Neuronal stem cell (in vitro differentiated cells): ENCODE measurements at regions not wholly inside any gene's neighbourhood (a gene's known extent, or its start where the extent isn't known, plus 50 kb on each side); places are given as distances from the start of the nearest gene placed in this dataset.
"Not testable (repeated sequence)": the region's sequence is repeated elsewhere in the genome, so short reads cannot be mapped to it uniquely, and the experiment has no call there.

ENCODE experiments used
- DNase-seq: peaks from one replicate; pipeline ENCODE4 v3.0.0-alpha.2; 2013; ENCODE audit warnings: low spot score
- H2AFZ ChIP-seq: one replicate; pipeline ENCODE4 v1.6.1; 2013; ENCODE audit warnings: mild to moderate bottlenecking, low read length, inconsistent platforms
- H2AK5ac ChIP-seq: 2 replicates; pipeline ENCODE4 v1.6.1; 2013; ENCODE audit warnings: low read depth, mild to moderate bottlenecking, inconsistent platforms, low read length, moderate library complexity, mixed read lengths
- H2BK120ac ChIP-seq: 2 replicates; pipeline ENCODE4 v1.6.1; 2013; ENCODE audit warnings: low read depth, mild to moderate bottlenecking, inconsistent platforms, low read length, moderate library complexity, mixed read lengths
- H2BK12ac ChIP-seq: one replicate; pipeline ENCODE4 v1.6.1; 2013; ENCODE audit warnings: low read length, inconsistent platforms
- H2BK15ac ChIP-seq: 2 replicates; pipeline ENCODE4 v1.6.1; 2013; ENCODE audit warnings: mild to moderate bottlenecking, low read length, inconsistent platforms, mixed read lengths
- H2BK5ac ChIP-seq: one replicate; pipeline ENCODE4 v1.6.1; 2013; ENCODE audit warnings: inconsistent platforms, mild to moderate bottlenecking, low read length, moderate library complexity
- H3K14ac ChIP-seq: one replicate; pipeline ENCODE4 v1.6.1; 2013; ENCODE audit warnings: low read length, inconsistent platforms
- H3K18ac ChIP-seq: 2 replicates; pipeline ENCODE4 v1.6.1; 2013; ENCODE audit warnings: low read length, inconsistent platforms
- H3K23ac ChIP-seq: 2 replicates; pipeline ENCODE4 v1.6.1; 2013; ENCODE audit warnings: low read depth, mild to moderate bottlenecking, mixed read lengths, low read length, inconsistent platforms; ENCODE audit not compliant: poor library complexity
- H3K27ac ChIP-seq: replicated peaks from 3 replicates; pipeline ENCODE4 v1.5.1; 2013; ENCODE audit warnings: low read length, inconsistent platforms
- H3K27me3 ChIP-seq, 3 experiments: 2 replicates each; pipeline ENCODE4 v1.6.1; 2013; ENCODE audit warnings: low read length in 3 of 3, mild to moderate bottlenecking in 2 of 3, inconsistent platforms in 1 of 3, low read depth in 1 of 3, mixed read lengths in 1 of 3, moderate library complexity in 1 of 3; ENCODE audit not compliant: control insufficient read depth in 3 of 3, insufficient read depth in 3 of 3
- H3K36me3 ChIP-seq, 2 donors: replicated peaks in 1 of 2; 2 replicates each; pipeline ENCODE4 v1.6.1; 2013; ENCODE audit warnings: low read length in 2 of 2; ENCODE audit not compliant: control insufficient read depth in 2 of 2, insufficient read depth in 2 of 2
- H3K4ac ChIP-seq: 2 replicates; pipeline ENCODE4 v1.6.1; 2013; ENCODE audit warnings: inconsistent platforms, mild to moderate bottlenecking, low read length, moderate library complexity
- H3K4me1 ChIP-seq, 2 donors: 1 replicate in 1 of 2; 2 replicates in 1 of 2; pipeline ENCODE4 v1.6.1; 2013; ENCODE audit warnings: low read length in 2 of 2, low read depth in 1 of 2; ENCODE audit not compliant: control insufficient read depth in 2 of 2, insufficient read depth in 1 of 2
- H3K4me2 ChIP-seq: one replicate; pipeline ENCODE4 v1.6.1; 2013; ENCODE audit warnings: mild to moderate bottlenecking, low read length, inconsistent platforms; ENCODE audit not compliant: insufficient read depth, poor library complexity, severe bottlenecking
- H3K4me3 ChIP-seq, 2 donors: 2 replicates each; pipeline ENCODE4 v1.5.1; 2013; ENCODE audit warnings: low read length in 2 of 2, mild to moderate bottlenecking in 2 of 2, inconsistent platforms in 1 of 2, moderate library complexity in 1 of 2
- H3K79me1 ChIP-seq: one replicate; pipeline ENCODE4 v1.6.1; 2013; ENCODE audit warnings: low read depth, mild to moderate bottlenecking, inconsistent platforms, low read length, moderate library complexity
- H3K9ac ChIP-seq: one replicate; pipeline ENCODE4 v1.6.1; 2013; ENCODE audit warnings: mild to moderate bottlenecking, low read depth, low read length, inconsistent platforms; ENCODE audit not compliant: poor library complexity
- H3K9me3 ChIP-seq, 2 donors: replicated peaks in 1 of 2; 2 replicates each; pipeline versions ENCODE3 to v1.6.1; 2013; ENCODE audit warnings: low read length in 2 of 2, mild to moderate bottlenecking in 2 of 2, inconsistent platforms in 1 of 2, low read depth in 1 of 2, mixed read lengths in 1 of 2, moderate library complexity in 1 of 2; ENCODE audit not compliant: control insufficient read depth in 2 of 2, insufficient read depth in 1 of 2
- H4K8ac ChIP-seq: one replicate; pipeline ENCODE4 v1.6.1; 2013; ENCODE audit warnings: low read depth, mild to moderate bottlenecking, inconsistent platforms, low read length, moderate library complexity
- H4K91ac ChIP-seq: one replicate; pipeline ENCODE4 v1.6.1; 2013; ENCODE audit warnings: low read length, low read depth, mild to moderate bottlenecking, inconsistent platforms; ENCODE audit not compliant: poor library complexity
- WGBS, 2 donors: extraction: QIAGEN DNeasy Blood & Tissue Kit; methylation state at CpG; one replicate each; pipeline ENCODE4 v1.1.7; 2013; ENCODE audit warnings: missing lambda C conversion rate in 2 of 2, mixed read lengths in 1 of 2; ENCODE audit not compliant: insufficient read length in 2 of 2, insufficient replicate concordance in 1 of 2; ENCODE audit errors: extremely low coverage in 2 of 2; 5-methylcytosine and 5-hydroxymethylcytosine counted together

GRCh38 chr7:63577066-63577465 is 421.6 kb upstream of the ZNF722 start:
- WGBS, 2 donors = no CpG with 5 or more reads among the region's 5 CpGs
- not testable (repeated sequence) for H2BK5ac ChIP-seq, H2BK120ac ChIP-seq

DNA sequence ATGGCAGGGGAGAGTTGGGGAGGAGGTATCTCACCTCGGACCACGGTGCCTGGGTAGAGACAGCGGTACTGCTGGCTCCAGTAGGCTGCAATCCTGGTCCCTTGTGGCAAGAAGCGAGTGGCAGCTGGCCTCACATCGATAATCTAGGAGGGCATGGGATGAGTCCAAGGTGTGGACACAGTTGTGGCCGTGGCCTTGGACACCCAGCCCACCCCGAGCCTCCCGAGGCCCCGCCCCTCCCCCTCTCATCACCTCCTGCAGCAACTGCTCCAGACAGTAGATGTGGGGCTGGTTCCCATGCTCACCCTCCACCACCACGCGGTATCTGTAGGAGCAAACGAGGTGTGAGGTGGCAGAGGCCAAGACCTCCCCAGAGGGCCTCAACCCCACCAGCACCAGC is 418.6 kb upstream of the ZNF722 start:
- not testable (repeated sequence) for H2BK12ac ChIP-seq, H2BK5ac ChIP-seq, H3K9me3 ChIP-seq, H3K4me2 ChIP-seq, H4K91ac ChIP-seq, H2AFZ ChIP-seq, H3K27ac ChIP-seq, DNase-seq, H3K18ac ChIP-seq, H3K79me1 ChIP-seq, H4K8ac ChIP-seq, H3K9ac ChIP-seq, H2BK15ac ChIP-seq, H3K4me3 ChIP-seq, H3K23ac ChIP-seq, H3K14ac ChIP-seq, H2AK5ac ChIP-seq, H3K36me3 ChIP-seq, H3K27me3 ChIP-seq, H3K4ac ChIP-seq, H3K4me1 ChIP-seq, H2BK120ac ChIP-seq
- WGBS, 2 donors = no CpG with 5 or more reads among the region's 12 CpGs

More at GRCh38 chr7:63577066-63577465, 421.6 kb upstream of the ZNF722 start:
- not testable (repeated sequence) for H3K14ac ChIP-seq, H3K27me3 ChIP-seq, H3K4me1 ChIP-seq, H2AK5ac ChIP-seq, H3K9ac ChIP-seq, H3K4ac ChIP-seq, H3K23ac ChIP-seq, H3K4me2 ChIP-seq, H2BK15ac ChIP-seq, H3K79me1 ChIP-seq, H4K91ac ChIP-seq, H3K18ac ChIP-seq, H3K27ac ChIP-seq, H3K36me3 ChIP-seq, DNase-seq, H3K9me3 ChIP-seq, H2AFZ ChIP-seq, H4K8ac ChIP-seq, H2BK12ac ChIP-seq, H3K4me3 ChIP-seq

DNA sequence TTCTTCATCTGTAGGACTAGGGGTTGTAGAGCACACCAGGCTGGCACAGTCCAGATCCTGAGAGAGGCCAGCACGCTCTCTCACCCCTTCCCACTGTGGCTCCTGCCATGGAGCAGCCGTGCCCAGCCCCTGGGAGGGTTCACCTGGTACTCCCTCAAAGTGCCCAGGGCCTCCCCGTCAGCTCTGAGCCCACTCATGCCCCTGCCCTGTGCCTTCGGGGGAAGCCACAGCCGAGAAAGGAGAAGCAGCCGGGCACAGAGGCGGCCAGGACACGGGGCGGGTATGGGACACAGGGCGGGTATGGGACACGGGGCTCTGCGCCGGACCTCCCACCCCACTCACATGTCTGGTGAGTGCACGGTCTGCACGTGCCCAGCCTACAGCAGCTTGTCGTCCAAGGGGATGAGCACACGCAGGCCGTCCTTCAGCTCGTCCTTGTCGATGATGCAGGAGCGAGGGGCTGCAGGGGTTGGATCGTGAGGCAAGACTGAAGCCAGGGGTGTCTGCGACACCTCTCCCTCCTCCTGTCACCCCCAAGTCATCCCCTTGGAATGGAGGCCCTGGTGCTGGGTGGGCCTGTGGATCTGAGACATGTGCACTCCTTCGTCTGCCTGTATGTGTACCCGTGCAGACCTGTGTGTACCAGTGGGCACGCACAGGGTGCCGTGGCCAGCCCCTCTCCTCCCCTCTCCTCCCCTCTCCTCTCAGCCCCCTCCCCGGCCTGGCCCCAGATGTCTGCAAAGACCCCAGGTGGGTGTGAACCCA is 417.9 kb upstream of the ZNF722 start:
- H3K79me1 ChIP-seq, H4K91ac ChIP-seq, H3K9me3 ChIP-seq, H3K27me3 ChIP-seq, H4K8ac ChIP-seq, H3K4me1 ChIP-seq, H2BK120ac ChIP-seq, H3K4me2 ChIP-seq, H3K23ac ChIP-seq, H2BK5ac ChIP-seq, H2BK12ac ChIP-seq, H3K27ac ChIP-seq, H3K4ac ChIP-seq, H2AFZ ChIP-seq, H3K4me3 ChIP-seq, H3K36me3 ChIP-seq, DNase-seq, H3K14ac ChIP-seq, H3K18ac ChIP-seq, H2AK5ac ChIP-seq, H3K9ac ChIP-seq, H2BK15ac ChIP-seq: not testable (repeated sequence)
- WGBS, 2 donors = no CpG with 5 or more reads among the region's 28 CpGs

- H4K91ac ChIP-seq, H2BK120ac ChIP-seq, H3K36me3 ChIP-seq, H3K4ac ChIP-seq, H3K27me3 ChIP-seq, H2BK5ac ChIP-seq, DNase-seq, H3K9me3 ChIP-seq, H3K14ac ChIP-seq, H3K9ac ChIP-seq, H2AK5ac ChIP-seq, H3K23ac ChIP-seq, H3K79me1 ChIP-seq, H3K4me1 ChIP-seq, H4K8ac ChIP-seq, H2BK15ac ChIP-seq, H3K18ac ChIP-seq, H3K27ac ChIP-seq, H2BK12ac ChIP-seq, H2AFZ ChIP-seq, H3K4me3 ChIP-seq, H3K4me2 ChIP-seq: not testable (repeated sequence)
- no CpG with 5 or more reads among the region's 12 CpGs for WGBS, 2 donors
Measured at GRCh38 chr7:63582771-63583170, 415.9 kb upstream of the ZNF722 start.
